PC-3 (cell line): ENCODE measurements at regions not wholly inside any gene's neighbourhood (a gene's known extent, or its start where the extent isn't known, plus 50 kb on each side); places are given as distances from the start of the nearest gene placed in this dataset.
A peak's percentile ranks its signal among the peaks of the same experiment; 100 is the strongest.

Source experiments
- ATAC-seq: fragments of 200-7000 bp; cut with Tn5 transposase; 2 replicates; pipeline ENCODE4 v1.9.1; 2020; ENCODE audit warnings: mild to moderate bottlenecking, moderate library complexity
- BruUV-seq: library from RNA; stranded (reverse); fragments of 400-500 nt; replicated peaks from 2 replicates; lab custom pipeline; 2021; lab: Mats Ljungman, UMichigan
- CTCF ChIA-PET: fragments of 300-600 bp; sonication (Branson Sonifier 250); formaldehyde crosslinking; loops from one replicate; lab custom pipeline; 2022; ENCODE audit warnings: antibody characterized with exemption; lab: Charles Lee
- POLR2A ChIA-PET: fragments of 300-600 bp; sonication (Branson Sonifier 250); formaldehyde crosslinking; loops from one replicate; lab custom pipeline; 2022; ENCODE audit warnings: antibody characterized with exemption; ENCODE audit not compliant: unreplicated experiment; lab: Charles Lee
- DNase-seq: peaks from one replicate; pipeline ENCODE4 v3.0.0-alpha.2; 2015
- H2AFZ ChIP-seq: fragments of 300-600 bp; sonication (generic); 2 replicates; pipeline ENCODE4 v1.6.0; 2016; ENCODE audit warnings: antibody characterized with exemption, low read length
- H3F3A ChIP-seq: fragments of 300-600 bp; sonication (generic); one replicate; pipeline ENCODE4 v1.6.0; 2017; ENCODE audit warnings: antibody characterized with exemption, low read length, control low read depth, mild to moderate bottlenecking; ENCODE audit not compliant: unreplicated experiment
- H3K27ac ChIP-seq: fragments of 300-600 bp; sonication (generic); 2 replicates; pipeline ENCODE4 v1.5.1; 2016; ENCODE audit warnings: mild to moderate bottlenecking, low read length
- H3K27me3 ChIP-seq: fragments of 300-600 bp; sonication (generic); 2 replicates; pipeline ENCODE4 v1.6.1; 2016; ENCODE audit warnings: low read length, mixed read lengths
- H3K36me3 ChIP-seq: fragments of 300-600 bp; sonication (generic); 2 replicates; pipeline ENCODE4 v1.6.1; 2016; ENCODE audit warnings: low read depth, mixed run types, low read length, mixed read lengths
- H3K4me1 ChIP-seq: fragments of 300-600 bp; sonication (generic); 2 replicates; pipeline ENCODE4 v1.5.1; 2016; ENCODE audit warnings: low read length; ENCODE audit not compliant: insufficient read depth
- H3K4me2 ChIP-seq: fragments of 300-600 bp; sonication (generic); 2 replicates; pipeline ENCODE4 v1.6.0; 2016; ENCODE audit warnings: low read length
- H3K4me3 ChIP-seq: fragments of 300-600 bp; sonication (generic); 2 replicates; pipeline ENCODE4 v1.5.1; 2016; ENCODE audit warnings: mild to moderate bottlenecking, low read length, mixed read lengths
- H3K79me2 ChIP-seq: fragments of 300-600 bp; sonication (generic); 2 replicates; pipeline ENCODE4 v1.6.1; 2017; ENCODE audit warnings: low read length, mixed read lengths
- H3K9ac ChIP-seq: fragments of 300-600 bp; sonication (generic); 2 replicates; pipeline ENCODE4 v1.6.0; 2016; ENCODE audit warnings: mild to moderate bottlenecking, low read length
- H3K9me2 ChIP-seq: fragments of 300-600 bp; sonication (generic); replicated peaks from 2 replicates; pipeline ENCODE4 v1.6.1; 2016; ENCODE audit warnings: mixed run types, low read length, mixed read lengths
- H3K9me3 ChIP-seq: fragments of 300-600 bp; sonication (generic); 2 replicates; pipeline ENCODE4 v1.6.1; 2016; ENCODE audit warnings: low read length, mixed read lengths
- H4K20me1 ChIP-seq: fragments of 300-600 bp; sonication (generic); 2 replicates; pipeline ENCODE4 v1.6.1; 2016; ENCODE audit warnings: low read length, mixed read lengths
- EZH2 ChIP-seq: fragments of 300-600 bp; sonication (generic); IDR thresholded peaks from one replicate; pipeline ENCODE4 v1.6.1; 2017; ENCODE audit warnings: antibody characterized with exemption, mild to moderate bottlenecking, low read length; ENCODE audit not compliant: unreplicated experiment
- EZH2phosphoT487 ChIP-seq: fragments of 300-600 bp; sonication (generic); IDR thresholded peaks from 2 replicates; pipeline ENCODE4 v1.6.1; 2018; ENCODE audit warnings: mild to moderate bottlenecking, antibody characterized with exemption, low read length, borderline replicate concordance
- intact Hi-C: fragments of 100-400 bp; cut with micrococcal nuclease; formaldehyde crosslinking; loops from 2 replicates; pipeline ENCODE4 v1.9.0; 2023
- TF ChIP-seq, protein P1 (sequence below): fragments of 300-600 bp; sonication (generic); conservative IDR thresholded peaks from 2 replicates; pipeline ENCODE4 v1.5.1; 2017; ENCODE audit warnings: antibody characterized with exemption, low read depth, mild to moderate bottlenecking, low read length

DNA sequence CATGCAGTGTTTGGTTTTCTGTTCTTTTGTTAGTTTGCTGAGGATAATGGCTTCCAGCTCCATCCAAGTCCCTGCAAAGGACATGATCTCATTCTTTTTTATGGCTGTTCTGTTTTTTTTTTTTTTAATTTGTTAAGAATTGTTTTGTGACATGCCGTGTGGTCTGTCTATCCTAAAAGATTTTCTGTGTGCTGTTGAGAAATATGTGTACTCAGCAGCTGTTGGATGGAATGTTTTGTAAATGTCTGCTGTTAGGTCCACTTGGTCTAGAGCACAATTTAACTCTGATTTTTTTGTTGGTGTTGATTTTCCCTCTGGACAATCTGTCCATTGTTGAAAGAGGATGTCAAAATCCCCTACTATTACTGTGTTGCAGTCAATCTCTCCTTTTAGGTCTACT, 80.4 kb upstream of the WDR75 start:
- DNase-seq (no peak), ATAC-seq (no peak)
- ChIA-PET CTCF (no interaction called here), POLR2A (no interaction called here)
- intact Hi-C loops, result no loop called here
- H3K9ac ChIP-seq, result no peak overlapping the region
- H3K79me2 ChIP-seq, result no peaks in the 10 kb centered on the region
- BruUV-seq, result no TSS peak
- no peak overlapping the region for H3K4me3 ChIP-seq
- H3K4me2 ChIP-seq, result no peak overlapping the region
- no peaks in the 10 kb centered on the region for H3K9me3 ChIP-seq
- TF ChIP-seq, protein P1, sequence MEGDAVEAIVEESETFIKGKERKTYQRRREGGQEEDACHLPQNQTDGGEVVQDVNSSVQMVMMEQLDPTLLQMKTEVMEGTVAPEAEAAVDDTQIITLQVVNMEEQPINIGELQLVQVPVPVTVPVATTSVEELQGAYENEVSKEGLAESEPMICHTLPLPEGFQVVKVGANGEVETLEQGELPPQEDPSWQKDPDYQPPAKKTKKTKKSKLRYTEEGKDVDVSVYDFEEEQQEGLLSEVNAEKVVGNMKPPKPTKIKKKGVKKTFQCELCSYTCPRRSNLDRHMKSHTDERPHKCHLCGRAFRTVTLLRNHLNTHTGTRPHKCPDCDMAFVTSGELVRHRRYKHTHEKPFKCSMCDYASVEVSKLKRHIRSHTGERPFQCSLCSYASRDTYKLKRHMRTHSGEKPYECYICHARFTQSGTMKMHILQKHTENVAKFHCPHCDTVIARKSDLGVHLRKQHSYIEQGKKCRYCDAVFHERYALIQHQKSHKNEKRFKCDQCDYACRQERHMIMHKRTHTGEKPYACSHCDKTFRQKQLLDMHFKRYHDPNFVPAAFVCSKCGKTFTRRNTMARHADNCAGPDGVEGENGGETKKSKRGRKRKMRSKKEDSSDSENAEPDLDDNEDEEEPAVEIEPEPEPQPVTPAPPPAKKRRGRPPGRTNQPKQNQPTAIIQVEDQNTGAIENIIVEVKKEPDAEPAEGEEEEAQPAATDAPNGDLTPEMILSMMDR, result no peak
- no peak for TF ChIP-seq EZH2
- no peak for TF ChIP-seq EZH2phosphoT487
- no peak overlapping the region for H3K27ac ChIP-seq
- no peaks in the 10 kb centered on the region for H3K9me2 ChIP-seq
- peaks cover 13% of the 10 kb centered on the region for H3K4me1 ChIP-seq
- H3F3A ChIP-seq, result no peaks in the 10 kb centered on the region
- H4K20me1 ChIP-seq, result no peaks in the 10 kb centered on the region
- no peaks in the 10 kb centered on the region for H3K36me3 ChIP-seq
- H2AFZ ChIP-seq, result no peak overlapping the region
- H3K27me3 ChIP-seq, result no peaks in the 10 kb centered on the region

DNA sequence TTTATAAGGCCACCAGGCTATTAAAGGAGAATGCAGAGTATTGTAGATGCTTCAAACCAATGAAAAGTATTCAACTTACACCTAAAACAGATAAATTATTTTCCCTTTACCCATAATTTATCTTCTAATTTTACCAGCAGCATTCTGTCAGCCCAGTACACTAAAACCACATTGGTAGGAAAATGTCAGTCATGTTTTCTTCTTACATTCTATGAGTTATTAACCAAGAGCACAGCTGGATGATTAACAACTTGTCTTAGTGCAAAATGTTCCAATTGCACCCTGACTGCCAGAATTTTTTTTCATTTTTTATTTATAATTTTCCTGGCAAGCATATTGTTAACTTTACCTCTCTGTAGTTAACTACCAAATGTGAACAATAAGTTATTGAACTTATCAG, 79.0 kb upstream of the WDR75 start:
- Histone ChIP-seq H2AFZ (no peak overlapping the region), H3K4me1 (peaks cover 13% of the 10 kb centered on the region), H3K36me3 (no peaks in the 10 kb centered on the region), H3K27me3 (no peaks in the 10 kb centered on the region), H3K9me2 (no peaks in the 10 kb centered on the region), H3K9ac (no peak overlapping the region), H3K9me3 (no peaks in the 10 kb centered on the region), H3K27ac (no peak overlapping the region), H3K4me3 (no peak overlapping the region), H3K79me2 (no peaks in the 10 kb centered on the region), H3K4me2 (no peak overlapping the region), H4K20me1 (no peaks in the 10 kb centered on the region), H3F3A (no peaks in the 10 kb centered on the region)
- no TSS peak for BruUV-seq
- CTCF ChIA-PET, result no interaction called here
- DNase-seq (no peak), ATAC-seq (no peak)
- POLR2A ChIA-PET, result no interaction called here
- intact Hi-C loops, result no loop called here
- TF ChIP-seq, protein P1, result no peak
- no peak for TF ChIP-seq EZH2phosphoT487
- TF ChIP-seq EZH2, result no peak

DNA sequence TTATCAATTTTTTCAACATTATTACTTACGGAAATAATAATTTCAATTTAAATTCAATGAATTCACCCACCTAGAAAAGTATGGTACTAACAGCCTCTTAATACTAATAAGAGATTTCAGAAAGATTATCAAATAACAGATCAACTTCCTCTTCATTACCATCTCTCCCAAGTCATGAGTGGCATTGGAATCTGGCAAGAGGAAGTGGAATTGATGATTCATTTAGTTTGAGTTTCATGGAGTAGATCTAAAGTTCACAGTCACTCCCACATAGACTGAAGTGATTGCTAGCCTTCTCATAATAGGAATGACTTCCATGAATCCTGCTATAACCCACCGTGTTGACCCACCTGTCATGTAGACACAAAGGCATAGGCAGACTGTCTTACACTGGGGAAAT, 77.7 kb upstream of the WDR75 start:
- no TSS peak for BruUV-seq
- H3K9me2 ChIP-seq, result no peaks in the 10 kb centered on the region
- H3K36me3 ChIP-seq, result no peaks in the 10 kb centered on the region
- H3K9me3 ChIP-seq, result no peaks in the 10 kb centered on the region
- peak overlapping the region; percentile 74 for H3K27ac ChIP-seq
- H4K20me1 ChIP-seq, result no peaks in the 10 kb centered on the region
- H3K4me3 ChIP-seq, result no peak overlapping the region
- peak; percentile 90 for DNase-seq
- TF ChIP-seq EZH2 (no peak), EZH2phosphoT487 (no peak)
- TF ChIP-seq, protein P1, result no peak
- ChIA-PET CTCF (no interaction called here), POLR2A (no interaction called here)
- no peaks in the 10 kb centered on the region for H3K79me2 ChIP-seq
- ATAC-seq, result peak; percentile 99
- peaks cover 16% of the 10 kb centered on the region for H3K4me1 ChIP-seq
- H3K27me3 ChIP-seq, result no peaks in the 10 kb centered on the region
- H3K4me2 ChIP-seq, result peak overlapping the region; percentile 50
- intact Hi-C loops, result no loop called here
- no peak overlapping the region; the same call in 1 of the 2 replicates for H3K9ac ChIP-seq
- H3F3A ChIP-seq, result no peaks in the 10 kb centered on the region
- H2AFZ ChIP-seq, result no peak overlapping the region
